ENCODE measurements at regions not wholly inside any gene's neighbourhood (a gene's known extent, or its start where the extent isn't known, plus 50 kb on each side); places are given as distances from the start of the nearest gene placed in this dataset.

DNA sequence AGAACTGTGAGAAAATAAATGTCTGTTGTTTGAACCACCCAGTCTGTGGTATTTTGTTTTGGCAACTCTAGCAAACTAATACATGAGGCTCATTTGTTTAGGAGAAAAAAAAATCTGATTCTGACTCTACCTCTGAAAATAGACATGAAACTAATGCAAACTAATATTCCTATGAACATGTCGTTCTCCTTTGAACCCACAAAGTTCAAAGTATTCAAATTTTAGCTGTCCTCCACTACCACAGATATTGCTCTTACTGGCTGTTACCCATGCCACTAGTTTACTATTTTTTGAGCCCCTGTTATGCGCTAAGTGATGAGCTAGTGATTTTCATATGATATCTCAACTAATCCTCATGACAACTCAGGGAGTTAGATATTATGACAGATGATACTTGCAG, 58.8 kb upstream of the ZNF804B start:
- DNase-seq: no peak

DNA sequence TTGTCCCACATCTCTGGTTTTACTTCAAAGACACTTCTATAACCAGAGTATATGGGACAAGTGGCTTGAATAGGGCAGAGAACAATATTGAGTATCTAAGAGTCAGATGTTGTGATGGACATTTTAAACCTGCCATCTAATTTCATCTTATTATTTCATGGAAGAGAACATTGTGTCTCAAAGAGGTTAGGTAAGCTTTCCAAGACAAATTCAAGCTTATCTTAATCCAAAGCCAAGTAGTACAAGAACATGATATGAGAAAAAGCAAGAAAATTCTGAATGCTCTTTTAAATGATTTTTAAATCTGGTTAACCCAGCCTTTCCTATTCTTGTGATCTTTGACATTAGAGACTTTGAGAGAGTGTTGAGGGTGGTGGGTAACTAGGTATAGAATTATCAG, 65.3 kb upstream of the ZNF804B start:
- no peak for DNase-seq

DNA sequence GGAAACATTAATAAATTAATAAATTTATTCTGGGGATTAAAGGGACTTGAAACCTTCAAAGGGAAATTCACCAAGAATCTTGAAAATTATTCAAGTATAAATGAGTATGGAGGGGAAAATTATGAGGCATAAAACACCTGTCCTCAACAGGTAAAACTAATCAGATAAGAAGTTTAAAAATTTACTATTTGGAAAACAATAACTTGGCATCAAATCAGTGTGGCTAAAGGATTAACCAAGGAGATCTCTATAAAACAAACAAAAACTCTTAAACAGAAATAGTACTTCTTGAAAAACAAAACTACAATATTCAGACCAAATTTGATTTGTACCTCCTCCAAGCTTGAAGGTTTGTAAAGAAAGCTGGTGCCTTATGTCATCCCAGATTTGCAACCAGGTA, 66.4 kb upstream of the ZNF804B start:
- DNase-seq: no peak

DNA sequence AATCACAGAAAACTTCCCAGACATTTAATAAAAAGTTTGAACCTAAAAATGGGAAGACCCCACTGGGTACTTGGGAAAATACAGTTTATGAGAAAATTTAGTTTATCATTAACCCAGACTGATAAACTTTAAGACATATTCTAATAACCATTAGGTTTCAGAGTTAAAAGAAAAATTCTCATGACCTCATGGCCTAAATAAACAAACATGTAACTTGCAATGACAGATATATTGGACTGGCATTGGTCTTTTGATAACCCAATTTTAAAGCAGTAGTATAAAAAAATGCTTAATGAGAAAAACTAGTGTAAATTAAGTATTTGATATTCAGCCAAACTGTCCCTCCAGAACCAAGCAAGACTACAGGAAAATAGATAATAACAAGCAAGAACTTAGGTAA, 67.0 kb upstream of the ZNF804B start:
- DNase-seq: no peak

DNA sequence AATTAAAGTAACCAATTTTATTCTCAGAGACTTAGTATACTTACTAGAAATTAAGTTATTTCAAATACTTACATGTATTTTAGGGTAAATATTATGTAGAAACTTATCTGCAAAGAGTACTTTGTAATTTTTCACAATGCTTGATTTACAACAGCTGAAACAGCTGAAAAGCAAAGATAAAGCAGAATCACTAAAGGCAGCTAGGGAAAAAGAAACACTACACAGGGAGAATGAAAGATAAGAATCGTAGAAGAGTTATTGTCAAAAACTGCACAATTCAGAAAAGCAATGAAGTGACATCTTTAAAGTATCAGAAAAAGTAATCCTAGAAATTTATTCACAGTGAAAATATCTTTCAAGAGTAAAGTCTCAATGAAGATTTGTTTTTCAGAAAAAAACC, 69.7 kb upstream of the ZNF804B start:
- DNase-seq: no peak

DNA sequence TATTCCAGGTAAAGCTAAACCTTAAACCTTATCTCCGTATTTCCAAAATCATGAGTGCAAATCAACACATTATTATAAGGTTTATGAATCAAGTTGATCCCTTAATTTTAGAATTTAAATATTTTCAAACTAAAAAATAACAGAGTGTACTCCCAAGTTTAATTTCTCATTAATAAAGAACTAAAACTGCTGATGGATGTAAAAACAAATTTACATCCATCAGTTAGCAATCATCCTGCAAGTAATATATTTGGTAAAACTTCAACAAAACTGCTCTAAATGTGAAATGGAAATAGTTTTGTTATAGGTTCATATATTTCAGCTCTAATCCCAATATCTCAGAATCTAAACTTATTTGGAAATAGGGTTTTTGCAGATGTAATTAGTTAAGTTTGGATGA, 71.3 kb upstream of the ZNF804B start:
- no peak for DNase-seq

DNA sequence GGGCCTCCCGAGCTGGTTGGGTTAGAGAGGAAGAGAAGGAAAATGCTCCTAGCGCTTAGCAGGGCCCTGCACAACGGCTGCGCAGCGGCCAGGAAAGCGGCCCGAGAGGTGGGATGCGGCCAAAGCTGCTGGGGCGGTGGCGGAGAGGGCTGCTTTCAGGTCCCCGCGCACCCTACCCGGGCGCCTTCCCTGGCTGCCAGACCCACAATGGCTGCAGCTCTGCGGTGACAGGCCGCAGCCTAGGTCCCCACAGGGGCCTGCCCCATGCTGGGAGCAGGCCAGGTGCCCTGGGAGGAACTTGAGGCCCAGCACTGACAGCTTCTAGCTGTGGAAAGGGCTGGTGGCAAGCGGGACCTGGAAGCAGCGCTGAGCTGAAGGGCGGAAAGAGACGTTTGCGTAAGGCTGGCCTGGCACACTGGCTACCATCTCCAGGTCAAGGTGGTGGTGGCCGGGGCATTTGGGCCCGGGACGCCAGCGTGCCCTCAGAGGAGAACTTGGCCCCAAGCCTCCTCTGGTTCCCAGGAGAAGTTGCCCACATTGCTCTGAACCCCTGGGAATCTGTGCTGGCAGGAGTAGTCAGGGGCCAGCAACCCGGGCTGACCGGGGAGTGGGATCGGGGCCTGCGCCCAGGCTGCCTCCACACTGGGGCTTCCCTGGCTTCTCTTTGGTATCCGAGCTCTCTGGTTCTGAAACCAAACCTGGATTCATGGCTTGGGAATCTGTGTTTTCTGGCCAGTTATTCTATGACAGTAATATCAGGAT, 72.9 kb upstream of the ZNF804B start:
- no peak for DNase-seq

DNA sequence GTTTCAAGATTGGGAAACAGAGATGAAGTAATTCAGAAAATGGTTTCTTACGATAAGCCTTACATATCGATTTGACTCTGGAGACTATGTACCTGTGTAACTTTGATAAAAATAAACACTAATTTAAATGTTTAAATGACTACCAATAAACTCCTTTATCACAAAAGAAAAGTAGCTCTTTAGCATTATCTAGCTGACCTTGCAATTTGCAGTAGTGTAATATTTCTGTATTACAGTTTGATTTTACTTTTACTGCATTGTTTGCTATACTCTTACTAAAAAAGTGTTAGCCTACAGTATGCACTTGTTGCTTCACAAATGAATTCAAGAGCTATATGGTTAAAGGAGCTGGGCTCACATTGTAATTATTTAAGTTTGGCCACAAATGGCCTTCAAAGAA, 77.8 kb upstream of the ZNF804B start:
- DNase-seq: no peak

DNA sequence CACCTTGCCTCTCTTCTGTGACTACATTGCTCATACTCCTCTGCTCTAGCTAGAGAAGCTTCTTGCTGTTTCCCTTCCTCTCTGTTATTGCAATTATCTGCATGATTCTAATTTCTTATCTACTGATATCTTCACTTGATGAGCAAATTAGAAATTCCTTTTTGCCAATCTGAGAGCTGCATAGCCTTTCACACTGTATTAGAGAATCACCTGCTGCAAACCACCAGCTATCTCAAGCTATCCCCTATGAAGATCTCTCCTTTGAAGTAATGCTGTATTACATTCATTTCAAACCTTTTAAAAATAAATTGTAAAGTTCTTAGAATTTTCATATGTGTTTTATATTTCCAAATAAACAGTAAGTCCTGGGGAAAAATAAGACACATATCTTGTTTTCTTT, 89.0 kb upstream of the ZNF804B start:
- DNase-seq: no peak

DNA sequence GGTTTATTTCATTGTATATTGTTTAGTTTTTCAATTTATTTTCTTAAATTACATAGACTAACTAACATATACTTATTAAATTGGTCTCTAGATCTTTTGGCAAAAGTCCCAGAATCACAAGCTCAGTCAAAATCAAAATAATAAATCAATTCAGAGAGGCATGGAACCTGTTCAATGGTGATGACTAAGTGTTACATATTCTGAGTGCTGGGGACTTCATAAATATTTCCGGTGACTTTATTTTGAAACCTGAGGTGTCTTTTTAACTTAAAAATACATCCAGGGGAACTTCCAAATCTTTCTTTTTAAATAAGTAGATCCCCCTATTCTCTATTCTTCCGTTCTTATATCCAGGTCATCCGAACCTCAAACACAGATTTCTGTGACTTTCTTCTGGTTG, 89.6 kb upstream of the ZNF804B start:
- DNase-seq: no peak

DNA sequence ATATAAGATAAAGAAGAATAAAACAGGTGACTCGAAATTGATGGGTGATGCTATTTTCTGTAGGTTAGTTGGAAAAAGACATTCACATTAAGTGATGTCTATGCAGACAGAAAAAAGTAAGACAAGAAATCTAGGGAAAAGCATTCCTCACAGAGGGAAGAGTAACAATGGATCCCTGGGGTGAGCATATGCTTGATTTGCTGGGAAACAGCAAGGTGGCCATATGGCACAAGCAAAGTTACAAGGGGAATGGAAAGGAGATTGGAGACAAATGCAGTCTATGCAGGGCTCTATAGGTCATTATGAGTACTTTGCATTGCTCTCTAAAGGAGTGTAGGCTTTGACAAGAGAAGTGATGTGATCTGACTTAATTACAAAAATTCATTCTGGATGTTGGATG, 90.9 kb upstream of the ZNF804B start:
- no peak for DNase-seq

DNA sequence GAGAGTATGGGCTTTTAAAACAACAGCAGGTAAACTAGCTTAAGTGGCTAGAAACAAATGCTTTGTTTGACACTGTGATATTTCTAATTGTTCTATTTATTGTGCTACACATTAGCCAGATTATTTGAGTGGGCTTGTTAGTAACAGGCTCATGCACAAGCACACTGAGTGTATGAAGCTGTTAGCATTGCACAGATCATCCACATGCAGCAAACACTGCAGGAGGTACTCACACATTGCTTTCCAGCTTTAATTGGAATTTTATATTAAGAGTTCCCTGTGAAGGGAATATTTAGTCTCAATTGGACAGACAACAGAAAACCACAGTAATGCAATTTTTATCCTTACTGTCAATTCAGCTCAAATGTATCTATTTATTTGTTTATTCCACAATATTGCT, 92.9 kb upstream of the ZNF804B start:
- no peak for DNase-seq

DNA sequence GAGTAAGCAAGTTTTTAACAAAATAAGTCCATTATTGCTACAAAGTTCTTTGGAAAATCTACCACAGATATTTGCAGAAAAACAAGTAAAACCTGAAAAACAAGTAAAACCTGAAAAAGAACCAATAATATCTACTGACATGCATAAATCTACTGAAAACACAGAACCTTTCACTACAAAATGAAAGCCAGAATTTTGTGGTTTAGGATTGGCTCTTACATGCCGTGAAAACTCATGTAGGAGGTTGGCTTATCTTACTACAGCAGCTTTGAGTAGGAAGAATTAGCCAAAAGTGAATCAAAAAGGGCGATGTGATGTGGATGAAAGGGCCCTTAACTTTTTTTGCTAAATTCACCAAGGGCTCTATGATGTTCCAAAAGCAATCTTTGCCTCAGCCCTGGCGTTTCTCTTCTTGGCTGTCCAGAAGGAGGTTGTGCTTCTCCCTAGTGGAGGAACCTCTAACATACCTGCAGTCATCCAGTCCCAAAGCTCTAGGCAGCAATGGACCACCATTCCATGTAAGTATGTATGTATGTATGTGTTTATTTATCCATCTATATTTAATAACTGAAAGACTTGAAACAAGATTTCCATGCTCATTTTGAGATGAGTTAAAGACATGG, 93.5 kb upstream of the ZNF804B start:
- DNase-seq: no peak

DNA sequence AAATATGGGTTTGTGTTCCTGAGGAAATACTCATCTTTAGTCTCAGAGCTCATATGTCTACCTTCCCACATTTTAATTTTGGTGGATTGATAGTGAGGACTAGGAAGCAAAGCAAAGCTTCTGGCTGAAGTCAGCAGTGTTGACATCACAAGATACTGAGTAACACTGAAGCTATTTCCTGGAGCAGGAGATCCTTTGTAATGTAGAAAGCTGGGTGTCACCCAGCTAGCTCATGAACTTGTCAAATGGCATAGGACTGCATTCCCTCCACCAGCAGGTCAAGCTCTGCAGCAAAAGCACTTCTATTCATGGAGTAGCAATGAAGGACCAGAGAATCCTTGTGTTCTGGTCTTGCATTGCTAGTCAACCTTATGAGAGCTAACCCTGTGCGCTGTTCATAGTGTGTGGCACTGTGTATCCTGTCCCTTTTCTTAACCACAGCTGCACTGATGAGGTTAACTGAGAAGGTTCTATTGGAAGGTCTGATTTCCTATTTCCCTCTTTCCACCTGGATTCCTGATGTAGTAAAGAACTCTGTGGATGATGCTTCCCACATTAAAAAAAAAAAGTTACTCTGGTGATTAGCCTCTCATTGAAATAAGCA, 94.8 kb upstream of the ZNF804B start:
- DNase-seq: no peak

DNA sequence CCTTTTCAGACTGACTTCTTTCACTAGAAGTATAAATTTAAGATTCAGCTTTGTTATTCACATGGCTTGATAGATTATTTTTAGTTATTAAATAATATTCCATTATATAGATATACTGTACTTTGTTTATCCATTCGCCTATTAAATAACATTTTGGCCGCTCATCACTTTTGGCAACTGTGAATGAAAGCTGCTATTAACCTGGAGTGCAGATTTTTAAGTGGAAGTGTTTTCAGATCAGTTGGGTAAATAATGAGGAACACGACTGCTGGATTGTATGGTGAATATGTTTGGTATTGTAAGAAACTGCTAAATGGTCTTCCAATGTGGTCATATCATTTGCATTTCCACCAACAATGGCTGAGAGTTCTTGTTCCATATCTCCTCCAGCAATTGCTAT, 97.6 kb upstream of the ZNF804B start:
- no peak for DNase-seq

DNA sequence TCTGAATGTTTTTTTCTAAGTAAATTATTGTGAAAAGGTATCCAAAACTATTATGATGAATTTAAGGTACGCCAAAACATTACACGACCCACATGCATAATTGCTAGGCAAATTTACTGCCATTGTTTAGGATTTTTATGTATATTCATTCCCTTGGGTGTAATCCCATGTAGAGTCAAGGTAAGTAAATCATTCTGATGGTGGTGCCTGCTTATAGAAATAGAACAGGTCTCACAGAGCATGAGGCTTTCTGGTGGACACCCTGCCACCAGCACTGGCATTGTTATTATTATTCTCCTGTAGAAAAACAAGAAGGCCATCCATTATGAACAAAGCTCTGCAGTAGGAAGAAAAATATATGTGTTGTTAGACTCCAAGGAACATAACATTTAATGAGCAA, 111.7 kb upstream of the ZNF804B start:
- DNase-seq: no peak

DNA sequence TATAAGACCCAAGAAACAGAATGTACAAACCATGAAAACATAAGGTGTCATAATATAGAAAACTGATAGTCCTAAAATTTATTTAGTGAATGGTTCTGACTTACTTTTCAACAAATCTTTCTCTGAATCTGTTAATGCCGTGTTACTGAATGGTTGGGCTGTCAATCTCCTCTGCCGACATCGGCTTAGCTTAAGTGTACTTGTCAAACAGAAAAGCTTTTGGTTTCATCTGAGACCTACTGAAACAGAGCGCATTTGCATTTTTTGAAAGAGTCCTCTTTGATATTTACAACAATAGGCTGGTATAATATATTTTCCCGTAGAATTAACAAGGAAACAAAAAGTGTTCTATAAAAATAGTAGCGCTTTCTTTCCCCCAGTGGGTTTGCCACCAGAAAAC, 120.9 kb upstream of the ZNF804B start:
- no peak for DNase-seq

DNA sequence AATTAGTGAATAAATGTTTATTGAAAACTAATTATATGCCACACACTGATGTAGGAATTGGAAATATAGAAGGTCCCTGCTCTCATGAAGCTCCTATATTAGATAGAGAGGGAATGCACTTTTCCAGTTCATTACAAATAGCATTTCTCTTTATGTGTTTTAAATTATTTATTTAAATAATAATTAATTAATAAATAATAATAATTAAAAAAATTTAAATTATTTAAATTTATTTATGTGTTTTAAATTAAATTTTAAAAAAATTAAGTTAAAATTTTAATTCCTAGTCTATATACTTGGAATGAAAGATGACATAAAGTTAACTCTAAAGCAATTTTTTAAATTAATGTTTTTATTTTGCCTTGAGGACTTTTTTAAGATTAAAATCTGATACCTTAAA, 121.7 kb upstream of the ZNF804B start:
- DNase-seq: no peak

DNA sequence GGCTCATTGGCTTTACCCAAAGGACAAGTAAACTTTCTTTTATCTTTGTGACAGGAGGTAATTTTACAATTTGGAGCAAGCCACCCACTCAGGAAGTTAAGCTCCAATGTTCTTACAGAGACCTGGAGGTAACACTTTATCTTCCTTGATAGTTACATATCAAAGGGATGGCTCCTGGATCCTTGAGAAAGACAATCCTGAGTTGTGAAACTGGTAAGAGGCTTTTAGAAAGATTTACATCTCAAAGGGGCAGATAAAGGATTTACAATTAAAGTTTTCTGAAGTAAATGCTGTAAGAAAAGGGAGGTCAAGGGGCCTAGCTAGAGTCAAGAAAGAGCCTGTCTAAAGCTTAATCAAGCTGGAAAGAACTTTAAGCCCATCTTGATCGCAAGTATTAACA, 124.4 kb upstream of the ZNF804B start:
- DNase-seq: no peak

DNA sequence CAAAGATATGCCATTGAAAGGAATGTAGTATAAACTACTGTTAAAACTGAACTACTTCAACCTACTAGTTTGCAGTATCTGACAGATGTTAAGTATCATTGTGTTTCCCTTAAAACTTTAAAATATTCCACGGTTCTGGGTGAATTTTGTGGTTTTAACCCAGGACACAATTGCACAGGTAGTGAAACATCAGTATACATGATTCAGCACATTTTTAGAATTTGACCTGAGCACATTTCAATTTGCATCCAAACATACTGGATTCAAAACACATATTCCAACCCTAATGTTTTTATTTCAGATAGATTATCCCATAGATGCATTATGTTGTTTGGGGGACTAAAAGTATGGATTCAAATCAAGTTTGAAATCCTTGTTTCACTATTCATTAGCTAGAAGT, 129.9 kb upstream of the ZNF804B start:
- no peak for DNase-seq

DNA sequence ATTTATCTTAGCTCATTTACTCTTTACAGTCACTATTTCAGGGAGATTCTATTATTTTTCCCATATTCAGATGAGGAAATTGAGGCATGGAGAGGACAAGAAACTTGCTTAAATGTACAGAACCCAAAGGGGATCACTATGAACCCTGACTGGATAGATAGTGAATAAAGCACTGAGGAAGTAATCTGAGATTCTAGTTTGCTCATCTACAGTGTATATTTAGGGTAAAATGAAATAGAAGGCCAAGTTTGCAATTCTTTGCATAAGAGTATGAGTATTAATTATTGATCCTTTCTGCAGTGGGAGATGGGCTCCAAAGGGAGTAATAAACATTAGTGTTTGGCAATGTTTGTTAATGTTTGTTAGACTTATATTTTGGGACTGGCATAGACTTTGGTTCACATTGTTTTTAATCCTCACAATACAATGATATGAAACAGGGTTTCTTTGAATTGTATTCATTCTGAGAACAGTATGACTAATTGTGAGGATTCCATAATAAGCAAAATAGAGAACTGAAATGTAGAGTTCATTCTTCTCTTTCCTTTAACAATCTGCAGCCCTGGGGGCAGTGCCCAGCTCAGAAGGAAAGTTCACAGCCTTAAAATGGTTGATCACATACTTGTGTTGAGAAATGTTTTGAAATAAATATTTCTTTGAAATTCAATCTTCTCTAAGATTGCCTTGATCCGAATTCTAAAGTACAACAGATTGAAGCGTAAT, 131.0 kb upstream of the ZNF804B start:
- no peak for DNase-seq

DNA sequence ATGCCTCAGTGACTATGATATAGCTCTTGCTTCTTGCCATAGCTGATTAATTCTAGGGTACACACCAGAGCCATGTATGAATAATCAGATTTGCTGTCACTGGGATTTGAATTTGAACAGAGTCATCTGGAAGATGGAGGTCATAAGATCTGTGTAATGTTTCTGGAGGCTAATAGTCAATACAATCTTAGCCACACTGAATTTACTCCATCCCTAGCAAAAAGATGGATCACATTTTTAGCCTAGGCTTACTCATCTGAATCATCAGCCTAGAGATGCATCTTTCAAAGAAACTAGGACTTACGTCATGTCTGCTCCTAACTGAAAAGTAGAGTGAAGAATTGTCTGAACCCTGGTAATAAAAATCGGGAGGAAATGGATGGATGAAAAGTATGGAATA, 142.3 kb upstream of the ZNF804B start:
- no peak for DNase-seq

DNA sequence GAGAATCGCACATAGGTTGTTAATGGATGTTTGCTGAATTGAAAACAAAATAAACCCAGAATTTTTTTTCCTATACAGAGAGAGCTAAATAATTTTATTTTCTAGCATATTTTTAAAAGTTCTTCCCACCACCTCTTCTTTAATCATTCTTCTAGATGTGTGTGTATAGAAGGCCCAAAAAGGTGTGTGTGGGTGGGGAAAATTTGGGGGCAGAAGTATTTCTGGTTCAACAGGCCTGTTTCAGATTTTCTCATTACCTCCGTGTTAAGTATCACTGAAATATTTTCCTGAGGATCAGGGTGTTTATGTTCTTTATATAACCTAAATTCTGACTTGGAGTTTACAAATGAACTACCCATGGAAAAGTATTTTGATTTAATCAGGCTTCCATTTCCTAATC, 144.2 kb upstream of the ZNF804B start:
- DNase-seq: no peak

DNA sequence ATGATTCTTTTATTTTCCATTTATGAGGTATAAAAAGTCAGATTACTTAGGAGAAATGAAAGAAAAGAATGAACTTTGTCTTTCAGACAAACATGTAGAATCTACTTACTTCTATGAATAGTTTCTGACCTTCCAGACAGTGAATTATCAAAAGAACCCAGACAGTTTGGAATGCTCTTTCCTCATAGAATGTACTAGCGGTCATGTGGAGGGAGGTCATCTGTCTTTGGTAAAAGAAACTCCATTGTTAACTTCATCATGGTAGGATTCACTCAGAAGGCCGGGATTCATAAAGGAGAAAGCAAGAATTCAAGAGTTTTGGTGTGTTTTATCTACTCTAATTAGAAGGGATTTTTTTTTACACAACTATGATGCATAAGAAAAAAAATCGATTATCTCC, 144.8 kb upstream of the ZNF804B start:
- DNase-seq: no peak
